Body of pancreas (tissue), 4 donors: ENCODE measurements at regions not wholly inside any gene's neighbourhood (a gene's known extent, or its start where the extent isn't known, plus 50 kb on each side); places are given as distances from the start of the nearest gene placed in this dataset.

ENCODE experiments used
- CTCF ChIP-seq, 7 experiments: fragments of 450-650 bp in 4 of 7; fragments of 200-600 bp in 3 of 7; sonication (generic) in 3 of 7; IDR thresholded peaks; one replicate each; pipeline ENCODE4 v1.5.1; 2016 to 2019; ENCODE audit warnings: antibody characterized with exemption in 7 of 7
- POLR2A ChIP-seq, 3 donors: fragments of 450-650 bp; IDR thresholded peaks; one replicate each; pipeline ENCODE4 v1.6.1; 2016; ENCODE audit warnings: antibody characterized with exemption in 3 of 3, mild to moderate bottlenecking in 2 of 3

GRCh38 chr16:73420244-73420643 is 372.3 kb upstream of the ZFHX3 start:
- TF ChIP-seq CTCF (IDR thresholded peaks at IDR 0.05), result no peak
- TF ChIP-seq POLR2A (IDR thresholded peaks at IDR 0.05), result no peak
